ENCODE measurements at regions not wholly inside any gene's neighbourhood (a gene's known extent, or its start where the extent isn't known, plus 50 kb on each side); places are given as distances from the start of the nearest gene placed in this dataset.

GRCh38 chr10:37671802-37672201, 185.6 kb downstream of the ZNF248 start:
- peaks cover 11% of the 10 kb centered on the region for H3K9me3 Mint-ChIP-seq
- H3K36me3 Mint-ChIP-seq, result no peaks in the 10 kb centered on the region
- H3K27ac Mint-ChIP-seq, result no peak overlapping the region
- TF ChIP-seq CTCF (conservative IDR thresholded peaks at IDR 0.05), result no peak
- no peaks in the 10 kb centered on the region for H3K27me3 Mint-ChIP-seq
- no peaks in the 10 kb centered on the region for H3K4me1 Mint-ChIP-seq (ENCODE audit: unreplicated experiment)
- H3K4me3 Mint-ChIP-seq, result no peak overlapping the region
- DNase-seq (ENCODE audit: extremely low spot score, unreplicated experiment), result no peak

GRCh38 chr10:37667736-37668135, 189.7 kb downstream of the ZNF248 start:
- Mint-ChIP-seq H3K27me3 (no peaks in the 10 kb centered on the region), H3K4me1 (ENCODE audit: unreplicated experiment) (no peaks in the 10 kb centered on the region), H3K4me3 (no peak overlapping the region), H3K27ac (no peak overlapping the region), H3K36me3 (no peaks in the 10 kb centered on the region), H3K9me3 (peaks cover 2% of the 10 kb centered on the region)
- TF ChIP-seq CTCF (conservative IDR thresholded peaks at IDR 0.05), result no peak
- DNase-seq (ENCODE audit: extremely low spot score, unreplicated experiment), result no peak

- Mint-ChIP-seq H3K27ac (no peak overlapping the region), H3K27me3 (no peaks in the 10 kb centered on the region), H3K4me3 (no peak overlapping the region), H3K9me3 (peaks cover 12% of the 10 kb centered on the region), H3K36me3 (no peaks in the 10 kb centered on the region), H3K4me1 (ENCODE audit: unreplicated experiment) (no peaks in the 10 kb centered on the region)
- DNase-seq (ENCODE audit: extremely low spot score, unreplicated experiment), result no peak
- TF ChIP-seq CTCF (conservative IDR thresholded peaks at IDR 0.05), result no peak
Observed at GRCh38 chr10:37654466-37654865, 202.9 kb downstream of the ZNF248 start.

GRCh38 chr10:37643187-37643586, 214.2 kb downstream of the ZNF248 start:
- no peak for DNase-seq (ENCODE audit: extremely low spot score, unreplicated experiment)
- H3K4me3 Mint-ChIP-seq, result no peak overlapping the region
- H3K4me1 Mint-ChIP-seq (ENCODE audit: unreplicated experiment), result no peaks in the 10 kb centered on the region
- no peak for TF ChIP-seq CTCF (conservative IDR thresholded peaks at IDR 0.05)
- no peaks in the 10 kb centered on the region for H3K36me3 Mint-ChIP-seq
- H3K9me3 Mint-ChIP-seq, result peaks cover 8% of the 10 kb centered on the region
- no peaks in the 10 kb centered on the region for H3K27me3 Mint-ChIP-seq
- no peak overlapping the region for H3K27ac Mint-ChIP-seq

GRCh38 chr10:37640301-37640700, 217.1 kb downstream of the ZNF248 start:
- H3K9me3 Mint-ChIP-seq, result peaks cover 13% of the 10 kb centered on the region
- H3K4me1 Mint-ChIP-seq (ENCODE audit: unreplicated experiment), result no peaks in the 10 kb centered on the region
- DNase-seq (ENCODE audit: extremely low spot score, unreplicated experiment), result no peak
- no peaks in the 10 kb centered on the region for H3K36me3 Mint-ChIP-seq
- no peak overlapping the region for H3K27ac Mint-ChIP-seq
- no peaks in the 10 kb centered on the region for H3K27me3 Mint-ChIP-seq
- TF ChIP-seq CTCF (conservative IDR thresholded peaks at IDR 0.05), result no peak
- no peak overlapping the region for H3K4me3 Mint-ChIP-seq

- no peak for TF ChIP-seq CTCF (conservative IDR thresholded peaks at IDR 0.05)
- H3K4me3 Mint-ChIP-seq, result no peak overlapping the region
- H3K27me3 Mint-ChIP-seq, result no peaks in the 10 kb centered on the region
- peaks cover 10% of the 10 kb centered on the region for H3K9me3 Mint-ChIP-seq
- no peak overlapping the region for H3K27ac Mint-ChIP-seq
- DNase-seq (ENCODE audit: extremely low spot score, unreplicated experiment), result no peak
- H3K36me3 Mint-ChIP-seq, result no peaks in the 10 kb centered on the region
- H3K4me1 Mint-ChIP-seq (ENCODE audit: unreplicated experiment), result no peaks in the 10 kb centered on the region
Observed at GRCh38 chr10:37639200-37639599, 218.2 kb downstream of the ZNF248 start.
